DND-41 (cell line): ENCODE measurements at regions not wholly inside any gene's neighbourhood (a gene's known extent, or its start where the extent isn't known, plus 50 kb on each side); places are given as distances from the start of the nearest gene placed in this dataset.

Experiments used
- ATAC-seq: fragments of 200-7000 bp; cut with Tn5 transposase; 3 replicates; pipeline ENCODE4 v1.9.1; 2021; ENCODE audit warnings: low read depth; ENCODE audit not compliant: insufficient read depth
- DNase-seq: peaks from one replicate; pipeline ENCODE4 v3.0.0-alpha.2; 2020
- H2AFZ ChIP-seq: 2 replicates; pipeline ENCODE4 v1.6.0; 2012; ENCODE audit warnings: low read depth, low read length
- H3K27ac ChIP-seq: 2 replicates; pipeline ENCODE4 v1.5.1; 2012; ENCODE audit warnings: low read length, inconsistent platforms
- H3K27me3 ChIP-seq: fragments of 200-600 bp; sonication (generic); 2 replicates; pipeline ENCODE4 v1.6.0; 2012; ENCODE audit warnings: low read length, mild to moderate bottlenecking, inconsistent platforms; ENCODE audit not compliant: insufficient read depth, poor library complexity
- H3K36me3 ChIP-seq: 2 replicates; pipeline ENCODE4 v1.5.1; 2012; ENCODE audit warnings: low read length, inconsistent platforms; ENCODE audit not compliant: insufficient read depth
- H3K4me1 ChIP-seq: 2 replicates; pipeline ENCODE4 v1.5.1; 2012; ENCODE audit warnings: mild to moderate bottlenecking, low read length; ENCODE audit not compliant: insufficient read depth
- H3K4me2 ChIP-seq: 2 replicates; pipeline ENCODE4 v1.6.0; 2012; ENCODE audit warnings: mild to moderate bottlenecking, moderate library complexity, low read length, inconsistent platforms; ENCODE audit not compliant: insufficient read depth
- H3K4me3 ChIP-seq, 2 experiments: fragments of 200-600 bp in 1 of 2; shearing (Covaris generic) in 1 of 2; 2 replicates each; pipeline ENCODE4 v1.5.1; 2012 to 2016; ENCODE audit warnings: inconsistent platforms in 2 of 2, low read length in 2 of 2, mild to moderate bottlenecking in 2 of 2, low read depth in 1 of 2, moderate library complexity in 1 of 2
- H3K79me2 ChIP-seq: 2 replicates; pipeline ENCODE4 v1.6.0; 2012; ENCODE audit warnings: low read length, inconsistent platforms; ENCODE audit not compliant: insufficient read depth
- H3K9ac ChIP-seq: 2 replicates; pipeline ENCODE4 v1.6.0; 2012; ENCODE audit warnings: low read depth, mild to moderate bottlenecking, inconsistent platforms, low read length, moderate library complexity
- H3K9me3 ChIP-seq: 2 replicates; pipeline ENCODE4 v1.5.1; 2012; ENCODE audit warnings: low read length, moderate library complexity, mild to moderate bottlenecking, inconsistent platforms; ENCODE audit not compliant: insufficient read depth, severe bottlenecking
- H4K20me1 ChIP-seq: 2 replicates; pipeline ENCODE4 v1.6.0; 2012; ENCODE audit warnings: low read length; ENCODE audit not compliant: insufficient read depth
- CTCF ChIP-seq: IDR thresholded peaks from 2 replicates; pipeline ENCODE4 v1.5.1; 2012; ENCODE audit warnings: borderline replicate concordance, low read length, moderate library complexity, mild to moderate bottlenecking; ENCODE audit not compliant: poor library complexity, severe bottlenecking; ENCODE audit errors: extremely low read depth
- EZH2 ChIP-seq: IDR thresholded peaks from 3 replicates; pipeline ENCODE4 v1.6.1; 2012; ENCODE audit warnings: borderline replicate concordance, low read depth, mild to moderate bottlenecking, moderate library complexity, low read length, inconsistent platforms; ENCODE audit not compliant: severe bottlenecking

- Histone ChIP-seq H3K27ac (no peak overlapping the region), H4K20me1 (no peaks in the 10 kb centered on the region), H3K27me3 (no peaks in the 10 kb centered on the region), H3K4me1 (no peaks in the 10 kb centered on the region), H3K4me2 (no peak overlapping the region), H3K4me3 (no peak overlapping the region), H3K9ac (no peak overlapping the region), H3K79me2 (no peaks in the 10 kb centered on the region), H3K9me3 (no peaks in the 10 kb centered on the region), H3K36me3 (no peaks in the 10 kb centered on the region), H2AFZ (no peak overlapping the region)
- DNase-seq: no peak
- ATAC-seq: no peak
- TF ChIP-seq CTCF (no peak), EZH2 (no peak)
Observed at GRCh38 chrX:68938244-68939004, 109.6 kb downstream of the EFNB1 start.

GRCh38 chrX:68937581-68937980 lies 108.8 kb downstream of the EFNB1 start:
- Histone ChIP-seq H3K27me3 (no peaks in the 10 kb centered on the region), H3K9me3 (no peaks in the 10 kb centered on the region), H3K4me3 (no peak overlapping the region), H3K79me2 (no peaks in the 10 kb centered on the region), H3K27ac (no peak overlapping the region), H3K9ac (no peak overlapping the region), H3K4me2 (no peak overlapping the region), H3K4me1 (no peaks in the 10 kb centered on the region), H3K36me3 (no peaks in the 10 kb centered on the region), H4K20me1 (no peaks in the 10 kb centered on the region), H2AFZ (no peak overlapping the region)
- TF ChIP-seq CTCF: no peak
- TF ChIP-seq EZH2: no peak
- ATAC-seq (no peak), DNase-seq (no peak)

- no peak for ATAC-seq
- no peak for DNase-seq
- no peak overlapping the region for H2AFZ ChIP-seq
Observed at GRCh38 chrX:68936608-68937007, 107.8 kb downstream of the EFNB1 start.

More at GRCh38 chrX:68936608-68937007, 107.8 kb downstream of the EFNB1 start:
- Histone ChIP-seq H3K9ac (no peak overlapping the region), H3K4me3 (no peak overlapping the region), H4K20me1 (no peaks in the 10 kb centered on the region), H3K4me1 (no peaks in the 10 kb centered on the region), H3K9me3 (no peaks in the 10 kb centered on the region), H3K27ac (no peak overlapping the region), H3K36me3 (no peaks in the 10 kb centered on the region), H3K79me2 (no peaks in the 10 kb centered on the region), H3K4me2 (no peak overlapping the region), H3K27me3 (no peaks in the 10 kb centered on the region)
- no peak for TF ChIP-seq CTCF
- no peak for TF ChIP-seq EZH2
